Omental fat pad (tissue), 3 donors: ENCODE measurements at regions not wholly inside any gene's neighbourhood (a gene's known extent, or its start where the extent isn't known, plus 50 kb on each side); places are given as distances from the start of the nearest gene placed in this dataset.
A peak's percentile ranks its signal among the peaks of the same experiment; 100 is the strongest.

Experiments used
- ATAC-seq: fragments of 150-250 bp; one replicate; pipeline ENCODE4 v1.9.1; 2016; ENCODE audit warnings: mild to moderate bottlenecking, moderate library complexity; ENCODE audit not compliant: low FRiP score
- DNase-seq: peaks from one replicate; pipeline ENCODE4 v3.0.0-alpha.2; 2019; ENCODE audit warnings: low spot score
- TF ChIP-seq, protein P1 (sequence below), 3 donors: fragments of 450-650 bp; IDR thresholded peaks; one replicate each; pipeline ENCODE4 v1.5.1; 2016 to 2017; ENCODE audit warnings: antibody characterized with exemption in 3 of 3, mild to moderate bottlenecking in 3 of 3, moderate library complexity in 2 of 3

DNA sequence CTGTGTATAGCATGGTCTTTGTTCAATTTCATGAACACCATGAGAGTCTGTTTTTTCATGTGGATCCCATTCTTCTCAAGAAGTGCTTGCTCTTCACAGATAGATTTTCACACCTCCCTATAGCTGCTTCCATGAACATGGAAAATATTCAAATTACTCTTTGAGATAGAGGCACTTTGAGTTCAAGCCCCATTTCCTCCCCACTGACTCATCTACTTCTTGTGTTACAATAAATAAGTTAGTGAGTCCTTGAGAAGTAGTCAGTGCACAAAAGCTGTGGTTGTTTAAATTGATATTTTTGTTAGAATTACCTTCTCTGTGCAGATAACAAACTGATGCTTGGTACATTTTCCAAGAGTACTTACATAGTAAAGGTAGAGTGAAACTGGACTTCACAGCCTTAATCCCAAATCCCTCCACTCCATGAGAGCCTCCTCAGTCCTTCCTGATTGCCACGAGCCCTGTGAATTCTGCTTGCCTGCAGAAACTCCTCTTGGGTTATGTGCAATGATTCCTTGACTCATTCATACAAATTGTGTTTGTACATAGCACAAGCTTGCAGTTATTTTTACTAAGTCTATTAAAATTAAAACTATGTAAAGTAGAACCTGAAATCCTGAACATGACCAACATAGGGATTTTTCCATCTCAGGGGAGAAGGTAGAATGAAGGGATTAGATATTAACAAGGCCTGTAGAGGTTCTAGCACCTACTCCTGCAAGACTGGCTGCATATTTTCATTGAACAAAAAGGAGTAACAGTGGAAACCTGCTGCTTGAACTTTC lies 496.2 kb downstream of the TNS3 start:
- DNase-seq (no peak), ATAC-seq (no peak)
- TF ChIP-seq, protein P1, sequence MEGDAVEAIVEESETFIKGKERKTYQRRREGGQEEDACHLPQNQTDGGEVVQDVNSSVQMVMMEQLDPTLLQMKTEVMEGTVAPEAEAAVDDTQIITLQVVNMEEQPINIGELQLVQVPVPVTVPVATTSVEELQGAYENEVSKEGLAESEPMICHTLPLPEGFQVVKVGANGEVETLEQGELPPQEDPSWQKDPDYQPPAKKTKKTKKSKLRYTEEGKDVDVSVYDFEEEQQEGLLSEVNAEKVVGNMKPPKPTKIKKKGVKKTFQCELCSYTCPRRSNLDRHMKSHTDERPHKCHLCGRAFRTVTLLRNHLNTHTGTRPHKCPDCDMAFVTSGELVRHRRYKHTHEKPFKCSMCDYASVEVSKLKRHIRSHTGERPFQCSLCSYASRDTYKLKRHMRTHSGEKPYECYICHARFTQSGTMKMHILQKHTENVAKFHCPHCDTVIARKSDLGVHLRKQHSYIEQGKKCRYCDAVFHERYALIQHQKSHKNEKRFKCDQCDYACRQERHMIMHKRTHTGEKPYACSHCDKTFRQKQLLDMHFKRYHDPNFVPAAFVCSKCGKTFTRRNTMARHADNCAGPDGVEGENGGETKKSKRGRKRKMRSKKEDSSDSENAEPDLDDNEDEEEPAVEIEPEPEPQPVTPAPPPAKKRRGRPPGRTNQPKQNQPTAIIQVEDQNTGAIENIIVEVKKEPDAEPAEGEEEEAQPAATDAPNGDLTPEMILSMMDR (IDR thresholded peaks at IDR 0.05), result no peak

- no peak for ATAC-seq
- no peak for DNase-seq
- TF ChIP-seq, protein P1 (IDR thresholded peaks at IDR 0.05), result no peak
Observed at GRCh38 chr7:47083476-47084250, 498.2 kb downstream of the TNS3 start.

- no peak for DNase-seq
- ATAC-seq, result no peak
- TF ChIP-seq, protein P1 (IDR thresholded peaks at IDR 0.05), result no peak
Observed at GRCh38 chr7:47080816-47081215, 501.1 kb downstream of the TNS3 start.

- DNase-seq (no peak), ATAC-seq (no peak)
- TF ChIP-seq, protein P1 (IDR thresholded peaks at IDR 0.05), result no peak
Observed at GRCh38 chr7:47078241-47078640, 503.7 kb downstream of the TNS3 start.

DNA sequence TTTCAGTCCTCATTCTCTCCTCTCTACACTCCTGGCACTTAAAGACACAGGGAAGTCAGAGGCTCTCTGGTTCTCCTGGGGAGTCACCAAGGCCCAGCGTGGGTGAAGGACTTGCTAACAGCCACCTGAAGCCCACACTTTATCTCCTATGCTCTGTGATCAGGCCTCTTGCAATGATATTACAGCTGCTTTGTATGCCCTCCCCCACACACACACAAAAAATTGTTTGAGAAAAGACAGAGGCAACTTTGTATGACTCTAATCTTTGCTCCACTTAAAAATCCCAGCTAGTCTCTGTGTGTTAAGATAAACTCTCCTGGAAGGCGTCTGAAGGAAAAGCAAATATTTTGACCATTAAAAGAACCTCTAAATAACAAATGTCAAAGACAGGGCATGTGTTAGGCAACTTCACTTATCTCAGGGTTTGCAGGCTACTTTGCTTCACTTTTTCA lies 507.2 kb downstream of the TNS3 start:
- ATAC-seq (peak; percentile 62), DNase-seq (no peak)
- TF ChIP-seq, protein P1 (IDR thresholded peaks at IDR 0.05), result no peak

DNA sequence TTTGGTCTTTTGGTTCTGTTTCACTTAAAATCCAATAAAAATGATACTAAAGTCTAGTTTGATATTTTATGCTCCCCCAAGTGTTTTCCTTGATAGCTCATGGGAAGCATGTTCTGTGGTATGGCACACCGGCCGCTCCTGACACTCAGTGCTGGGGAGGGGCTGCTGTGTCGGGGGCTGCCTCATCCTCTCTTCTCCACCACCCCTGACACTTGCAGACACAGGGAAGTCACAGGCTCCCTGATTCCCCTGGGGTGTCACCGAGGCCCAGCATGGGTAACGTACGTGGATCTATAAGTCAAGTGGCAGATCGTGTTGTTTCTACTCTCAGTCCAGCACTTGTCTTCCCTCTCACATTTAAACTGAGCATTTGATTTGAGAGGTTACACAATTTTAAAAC lies 508.6 kb downstream of the TNS3 start:
- no peak for ATAC-seq
- TF ChIP-seq, protein P1 (IDR thresholded peaks at IDR 0.05), result no peak
- DNase-seq, result no peak
